AG04449 (cell line): ENCODE measurements at regions not wholly inside any gene's neighbourhood (a gene's known extent, or its start where the extent isn't known, plus 50 kb on each side); places are given as distances from the start of the nearest gene placed in this dataset.

Experiments
- CTCF ChIA-PET: fragments of 350-600 bp; formaldehyde crosslinking; extraction: SDS; loops from one replicate; lab custom pipeline; 2021; ENCODE audit warnings: antibody characterized with exemption; lab: Yijun Ruan, JAX
- POLR2A ChIA-PET: fragments of 400-600, 350-600 bp; formaldehyde crosslinking; extraction: SDS; loops from one replicate; lab custom pipeline; 2020; ENCODE audit warnings: antibody characterized with exemption, inconsistent platforms; lab: Yijun Ruan, JAX
- DNase-seq: peaks from one replicate; pipeline ENCODE4 v3.0.0-alpha.2; 2010; ENCODE audit warnings: low read depth, low spot score
- H3K4me3 ChIP-seq: 2 replicates; pipeline ENCODE4 v1.5.1; 2011; ENCODE audit warnings: low read depth, mild to moderate bottlenecking, control low read depth, low read length
- TF ChIP-seq, protein P1 (sequence below): IDR thresholded peaks from one replicate; pipeline ENCODE4 v1.5.1; 2011; ENCODE audit warnings: mild to moderate bottlenecking, moderate library complexity, low read length, control low read depth, inconsistent platforms; ENCODE audit not compliant: insufficient read depth; ENCODE audit errors: missing control alignments

DNA sequence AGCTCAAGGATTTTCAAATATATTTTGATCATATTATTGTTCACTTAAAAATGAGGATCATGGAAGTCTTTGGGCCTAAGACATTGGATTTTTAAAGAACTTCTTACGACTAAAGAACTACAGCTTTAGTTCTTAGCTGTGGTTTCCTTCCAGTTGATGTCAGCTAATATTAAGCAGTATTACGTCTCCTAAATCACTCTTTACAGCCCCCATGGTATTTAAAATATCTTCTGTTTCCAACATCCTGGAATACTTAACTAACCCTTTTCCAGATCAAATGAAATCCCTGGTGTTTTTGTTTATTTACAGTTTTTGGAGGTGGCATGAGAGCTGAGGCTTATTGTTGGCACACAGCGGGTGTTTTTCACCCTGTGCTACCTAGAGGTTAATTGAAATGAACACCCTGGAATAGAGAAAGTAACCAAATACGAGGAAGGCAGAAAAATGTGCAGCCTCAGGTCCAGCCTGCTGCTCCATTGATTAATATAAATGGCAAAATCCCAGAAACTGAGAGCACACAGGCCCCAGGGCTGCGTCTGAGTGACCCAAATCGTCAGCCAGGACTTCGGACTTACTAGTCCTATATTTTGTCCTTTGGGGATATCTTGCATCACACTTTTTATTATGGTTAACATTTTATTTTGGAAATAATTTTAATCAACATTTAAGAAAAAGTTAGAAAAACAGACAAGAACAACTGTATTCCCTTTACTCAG, 52.3 kb upstream of the ICE1 start:
- no peak for DNase-seq
- H3K4me3 ChIP-seq, result no peak overlapping the region
- ChIA-PET CTCF (interaction anchor here (0.9 to 1.3 kb wide), 3 partner anchors 8 to 24 kb away, joined by 3 to 4 read pairs (median 3); no protein-coding TSS in a partner anchor), POLR2A (no interaction called here)
- TF ChIP-seq, protein P1, sequence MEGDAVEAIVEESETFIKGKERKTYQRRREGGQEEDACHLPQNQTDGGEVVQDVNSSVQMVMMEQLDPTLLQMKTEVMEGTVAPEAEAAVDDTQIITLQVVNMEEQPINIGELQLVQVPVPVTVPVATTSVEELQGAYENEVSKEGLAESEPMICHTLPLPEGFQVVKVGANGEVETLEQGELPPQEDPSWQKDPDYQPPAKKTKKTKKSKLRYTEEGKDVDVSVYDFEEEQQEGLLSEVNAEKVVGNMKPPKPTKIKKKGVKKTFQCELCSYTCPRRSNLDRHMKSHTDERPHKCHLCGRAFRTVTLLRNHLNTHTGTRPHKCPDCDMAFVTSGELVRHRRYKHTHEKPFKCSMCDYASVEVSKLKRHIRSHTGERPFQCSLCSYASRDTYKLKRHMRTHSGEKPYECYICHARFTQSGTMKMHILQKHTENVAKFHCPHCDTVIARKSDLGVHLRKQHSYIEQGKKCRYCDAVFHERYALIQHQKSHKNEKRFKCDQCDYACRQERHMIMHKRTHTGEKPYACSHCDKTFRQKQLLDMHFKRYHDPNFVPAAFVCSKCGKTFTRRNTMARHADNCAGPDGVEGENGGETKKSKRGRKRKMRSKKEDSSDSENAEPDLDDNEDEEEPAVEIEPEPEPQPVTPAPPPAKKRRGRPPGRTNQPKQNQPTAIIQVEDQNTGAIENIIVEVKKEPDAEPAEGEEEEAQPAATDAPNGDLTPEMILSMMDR, result no peak

DNA sequence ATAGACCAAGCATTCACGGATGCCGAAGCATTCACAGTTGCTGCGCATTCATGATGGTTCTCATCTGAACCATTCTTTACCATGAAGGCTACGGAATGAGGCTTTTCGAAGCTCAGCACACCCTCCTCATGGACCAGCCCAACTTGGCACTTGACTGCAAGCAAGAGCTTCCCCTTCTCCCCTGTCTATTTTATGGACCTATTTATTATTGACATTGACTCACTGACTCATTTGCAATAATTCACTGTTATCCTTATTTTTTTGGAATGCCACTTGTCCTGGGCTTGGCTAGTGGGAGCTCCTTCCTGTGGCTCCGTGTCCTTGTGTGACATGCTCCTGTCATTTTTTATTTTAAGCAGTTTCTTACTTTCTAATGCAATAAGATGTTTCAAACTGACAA, 51.5 kb upstream of the ICE1 start:
- TF ChIP-seq, protein P1, result no peak
- ChIA-PET POLR2A (no interaction called here), CTCF (interaction anchor here (0.8 kb wide), 1 partner anchor 211 kb away, joined by 3 read pairs; no protein-coding TSS in a partner anchor)
- no peak for DNase-seq
- H3K4me3 ChIP-seq, result no peak overlapping the region

DNA sequence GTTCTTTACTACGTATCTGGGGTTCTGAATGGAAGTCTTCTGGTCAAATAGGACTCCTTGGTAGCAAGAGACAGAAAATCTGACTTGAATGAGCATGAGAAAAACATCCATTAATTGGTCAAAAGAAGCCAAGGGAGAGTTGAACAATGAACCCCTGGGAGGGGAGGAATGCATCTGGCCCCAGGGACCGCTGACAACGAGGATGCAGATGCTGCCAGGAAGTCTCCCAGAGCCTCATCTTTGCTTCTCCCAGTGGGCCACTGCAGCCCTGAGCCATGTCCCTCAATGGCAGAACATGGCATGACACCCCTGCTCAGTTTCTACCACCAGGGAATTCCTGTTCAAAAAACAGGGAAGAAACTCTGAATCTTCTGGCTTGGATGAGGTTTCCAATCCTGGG, 50.5 kb upstream of the ICE1 start:
- CTCF ChIA-PET, result no interaction called here
- H3K4me3 ChIP-seq, result no peak overlapping the region
- DNase-seq, result no peak
- POLR2A ChIA-PET, result no interaction called here
- TF ChIP-seq, protein P1, result no peak

DNA sequence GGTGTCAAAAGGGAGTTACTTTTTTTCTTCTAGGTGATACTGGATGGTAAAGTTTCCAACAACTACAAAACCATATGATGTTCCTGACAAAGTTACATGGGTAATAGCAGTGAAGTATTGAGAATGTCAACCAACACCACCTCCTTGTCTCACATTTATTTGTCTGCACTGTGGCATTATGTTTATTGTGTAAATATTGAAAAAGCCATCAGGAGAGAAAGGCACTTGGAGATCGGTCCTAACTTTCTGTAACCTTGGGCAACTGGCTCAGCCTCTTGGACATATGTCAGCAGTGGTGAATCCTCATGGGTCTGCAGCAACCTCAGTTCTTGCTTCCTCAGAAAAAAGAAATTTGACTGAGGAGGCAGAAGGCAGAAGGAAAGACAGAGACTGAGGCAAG, 50.0 kb upstream of the ICE1 start:
- ChIA-PET CTCF (no interaction called here), POLR2A (no interaction called here)

More for the DNA sequence above, 50.0 kb upstream of the ICE1 start:
- TF ChIP-seq, protein P1, result no peak
- no peak for DNase-seq
- H3K4me3 ChIP-seq, result no peak overlapping the region
